ENCODE measurements at regions not wholly inside any gene's neighbourhood (a gene's known extent, or its start where the extent isn't known, plus 50 kb on each side); places are given as distances from the start of the nearest gene placed in this dataset.

GRCh38 chr4:179001918-179002317 lies 1559.7 kb upstream of the AGA start:
- no peaks in the 10 kb centered on the region for H3K27me3 ChIP-seq (ENCODE audit: control insufficient read depth, insufficient read depth, low read length)
- DNase-seq, result peak in 1 of 5 donors; percentile 23
- no peak for TF ChIP-seq CTCF (IDR thresholded peaks at IDR 0.05; ENCODE audit: borderline replicate concordance, extremely low read depth, insufficient read depth)
- no peaks in the 10 kb centered on the region for H3K36me3 ChIP-seq (ENCODE audit: control insufficient read depth in 2 of 3, insufficient read depth in 3 of 3, low read length in 3 of 3)
- no peak for FAIRE-seq
- no peaks in the 10 kb centered on the region for H3K4me1 ChIP-seq (ENCODE audit: control insufficient read depth in 2 of 3, insufficient read depth in 2 of 3, low read depth in 1 of 3, low read length in 3 of 3)
- no peaks in the 10 kb centered on the region for H3K9me3 ChIP-seq (ENCODE audit: control insufficient read depth in 2 of 3, insufficient read depth in 1 of 3, low read length in 3 of 3)
- H3K4me3 ChIP-seq (ENCODE audit: low read length in 3 of 3), result no peak overlapping the region
- intact Hi-C loops (cut with DNase I), result no loop called here
- no peak overlapping the region for H3K9ac ChIP-seq (ENCODE audit: low read length in 3 of 3)
- H3K27ac ChIP-seq (ENCODE audit: low read depth in 2 of 2, low read length in 2 of 2), result no peak overlapping the region

GRCh38 chr4:179007755-179008154 lies 1565.5 kb upstream of the AGA start:
- no peak for FAIRE-seq
- intact Hi-C loops (cut with DNase I), result no loop called here
- H3K4me3 ChIP-seq (ENCODE audit: low read length in 3 of 3), result no peak overlapping the region

GRCh38 chr4:179017581-179017980 lies 1575.3 kb upstream of the AGA start:
- Histone ChIP-seq H3K27me3 (ENCODE audit: control insufficient read depth, insufficient read depth, low read length) (no peaks in the 10 kb centered on the region), H3K4me1 (ENCODE audit: control insufficient read depth in 2 of 3, insufficient read depth in 2 of 3, low read depth in 1 of 3, low read length in 3 of 3) (no peaks in the 10 kb centered on the region), H3K36me3 (ENCODE audit: control insufficient read depth in 2 of 3, insufficient read depth in 3 of 3, low read length in 3 of 3) (no peaks in the 10 kb centered on the region), H3K27ac (ENCODE audit: low read depth in 2 of 2, low read length in 2 of 2) (no peak overlapping the region), H3K9ac (ENCODE audit: low read length in 3 of 3) (no peak overlapping the region), H3K9me3 (ENCODE audit: control insufficient read depth in 2 of 3, insufficient read depth in 1 of 3, low read length in 3 of 3) (no peaks in the 10 kb centered on the region), H3K4me3 (ENCODE audit: low read length in 3 of 3) (no peak overlapping the region)
- no peak for DNase-seq
- FAIRE-seq, result no peak
- intact Hi-C loops (cut with DNase I), result no loop called here
- no peak for TF ChIP-seq CTCF (IDR thresholded peaks at IDR 0.05; ENCODE audit: borderline replicate concordance, extremely low read depth, insufficient read depth)

More at GRCh38 chr4:179007755-179008154, 1565.5 kb upstream of the AGA start:
- Histone ChIP-seq H3K9ac (ENCODE audit: low read length in 3 of 3) (no peak overlapping the region), H3K27me3 (ENCODE audit: control insufficient read depth, insufficient read depth, low read length) (no peaks in the 10 kb centered on the region), H3K27ac (ENCODE audit: low read depth in 2 of 2, low read length in 2 of 2) (no peak overlapping the region), H3K36me3 (ENCODE audit: control insufficient read depth in 2 of 3, insufficient read depth in 3 of 3, low read length in 3 of 3) (no peaks in the 10 kb centered on the region), H3K9me3 (ENCODE audit: control insufficient read depth in 2 of 3, insufficient read depth in 1 of 3, low read length in 3 of 3) (no peaks in the 10 kb centered on the region), H3K4me1 (ENCODE audit: control insufficient read depth in 2 of 3, insufficient read depth in 2 of 3, low read depth in 1 of 3, low read length in 3 of 3) (no peaks in the 10 kb centered on the region)
- TF ChIP-seq CTCF (IDR thresholded peaks at IDR 0.05; ENCODE audit: borderline replicate concordance, extremely low read depth, insufficient read depth), result no peak
- no peak for DNase-seq

GRCh38 chr4:179027569-179027968 lies 1585.3 kb upstream of the AGA start:
- Histone ChIP-seq H3K27me3 (ENCODE audit: control insufficient read depth, insufficient read depth, low read length) (no peaks in the 10 kb centered on the region), H3K9me3 (ENCODE audit: control insufficient read depth in 2 of 3, insufficient read depth in 1 of 3, low read length in 3 of 3) (no peaks in the 10 kb centered on the region), H3K9ac (ENCODE audit: low read length in 3 of 3) (no peak overlapping the region), H3K4me3 (ENCODE audit: low read length in 3 of 3) (no peak overlapping the region), H3K27ac (ENCODE audit: low read depth in 2 of 2, low read length in 2 of 2) (no peak overlapping the region), H3K36me3 (ENCODE audit: control insufficient read depth in 2 of 3, insufficient read depth in 3 of 3, low read length in 3 of 3) (no peaks in the 10 kb centered on the region), H3K4me1 (ENCODE audit: control insufficient read depth in 2 of 3, insufficient read depth in 2 of 3, low read depth in 1 of 3, low read length in 3 of 3) (no peaks in the 10 kb centered on the region)
- intact Hi-C loops (cut with DNase I), result no loop called here
- no peak for TF ChIP-seq CTCF (IDR thresholded peaks at IDR 0.05; ENCODE audit: borderline replicate concordance, extremely low read depth, insufficient read depth)
- no peak for FAIRE-seq
- no peak for DNase-seq

Data from kidney (tissue), 13 donors.